Calu3 (cell line): ENCODE measurements at regions not wholly inside any gene's neighbourhood (a gene's known extent, or its start where the extent isn't known, plus 50 kb on each side); places are given as distances from the start of the nearest gene placed in this dataset.
A peak's percentile ranks its signal among the peaks of the same experiment; 100 is the strongest.

Source experiments
- BruUV-seq: library from RNA; stranded (reverse); fragments of 400-500 nt; replicated peaks from 2 replicates; lab custom pipeline; 2021; lab: Mats Ljungman, UMichigan
- CTCF ChIA-PET: fragments of 300-600 bp; sonication (Branson Sonifier 250); formaldehyde crosslinking; loops from one replicate; lab custom pipeline; 2022; ENCODE audit warnings: antibody characterized with exemption; lab: Charles Lee
- DNase-seq: peaks from one replicate; pipeline ENCODE4 v3.0.0; 2022
- H3K27ac Mint-ChIP-seq: one replicate; pipeline ENCODE4 v1.8.0; 2022; ENCODE audit warnings: mixed read lengths; ENCODE audit not compliant: unreplicated experiment
- H3K27me3 Mint-ChIP-seq: one replicate; pipeline ENCODE4 v1.8.0; 2022; ENCODE audit warnings: mixed read lengths; ENCODE audit not compliant: unreplicated experiment
- H3K36me3 Mint-ChIP-seq: one replicate; pipeline ENCODE4 v1.8.0; 2022; ENCODE audit warnings: mild to moderate bottlenecking, moderate library complexity, mixed read lengths; ENCODE audit not compliant: insufficient read depth, unreplicated experiment
- H3K4me1 Mint-ChIP-seq: one replicate; pipeline ENCODE4 v1.8.0; 2022; ENCODE audit warnings: mild to moderate bottlenecking, low read depth, mixed read lengths; ENCODE audit not compliant: unreplicated experiment
- H3K4me3 Mint-ChIP-seq: one replicate; pipeline ENCODE4 v1.8.0; 2022; ENCODE audit warnings: mild to moderate bottlenecking, low read depth, moderate library complexity, mixed read lengths; ENCODE audit not compliant: unreplicated experiment
- H3K9me3 Mint-ChIP-seq: one replicate; pipeline ENCODE4 v1.8.0; 2022; ENCODE audit warnings: low read depth, mixed read lengths; ENCODE audit not compliant: unreplicated experiment
- CTCF ChIP-seq: fragments of 200-600 bp; IDR thresholded peaks from one replicate; pipeline ENCODE4 v1.8.0; 2022; ENCODE audit warnings: antibody characterized with exemption; ENCODE audit not compliant: unreplicated experiment
- intact Hi-C: fragments of 100-400 bp; cut with micrococcal nuclease; formaldehyde crosslinking; loops from one replicate; pipeline ENCODE4 v1.10.0; 2022; ENCODE audit not compliant: unreplicated experiment

DNA sequence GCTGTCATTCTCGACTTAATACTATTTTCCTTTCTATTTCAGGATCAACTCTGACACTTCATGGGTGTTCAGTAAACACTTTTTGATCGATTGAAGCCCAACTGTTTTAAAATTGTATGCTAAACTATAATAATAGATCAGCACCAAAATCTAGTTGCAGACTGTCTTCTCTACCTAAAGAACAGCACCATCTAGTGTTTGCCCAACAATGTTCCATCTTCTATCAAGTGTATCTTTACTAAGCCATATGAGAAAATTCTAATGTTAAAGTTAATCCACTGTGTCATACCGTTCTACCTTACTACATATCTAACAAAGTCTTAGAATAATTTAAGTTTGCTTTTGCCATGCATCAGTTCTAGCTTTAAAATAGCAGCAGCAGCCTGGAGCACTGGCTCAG is 113.0 kb upstream of the PRDX4 start:
- peak; percentile 22 for TF ChIP-seq CTCF
- peak; percentile 5 for DNase-seq
- Mint-ChIP-seq H3K27ac (no peak overlapping the region), H3K9me3 (peaks cover under 1% of the 10 kb centered on the region), H3K36me3 (no peaks in the 10 kb centered on the region), H3K4me3 (no peak overlapping the region), H3K27me3 (no peaks in the 10 kb centered on the region), H3K4me1 (no peaks in the 10 kb centered on the region)
- intact Hi-C loops: loop anchor here (1.0 to 2.0 kb wide), 2 partner anchors 149 to 546 kb away; no protein-coding TSS in a partner anchor
- CTCF ChIA-PET: interaction anchor here (0.9 to 1.1 kb wide), 2 partner anchors 149 to 236 kb away, joined by 3 to 6 read pairs; no protein-coding TSS in a partner anchor
- no TSS peak for BruUV-seq

GRCh38 chrX:23557070-23557469 is 110.2 kb upstream of the PRDX4 start:
- BruUV-seq: no TSS peak
- Mint-ChIP-seq H3K27me3 (no peaks in the 10 kb centered on the region), H3K9me3 (peaks cover 4% of the 10 kb centered on the region), H3K36me3 (no peaks in the 10 kb centered on the region), H3K4me1 (no peaks in the 10 kb centered on the region), H3K4me3 (no peak overlapping the region), H3K27ac (no peak overlapping the region)
- DNase-seq: no peak
- CTCF ChIA-PET: no interaction called here
- intact Hi-C loops: no loop called here
- no peak for TF ChIP-seq CTCF

GRCh38 chrX:23559975-23560374 is 107.3 kb upstream of the PRDX4 start:
- BruUV-seq: no TSS peak
- intact Hi-C loops: no loop called here
- TF ChIP-seq CTCF: no peak
- Mint-ChIP-seq H3K9me3 (peaks cover 4% of the 10 kb centered on the region), H3K27me3 (no peaks in the 10 kb centered on the region), H3K4me3 (no peak overlapping the region), H3K4me1 (no peaks in the 10 kb centered on the region), H3K27ac (no peak overlapping the region), H3K36me3 (no peaks in the 10 kb centered on the region)
- no peak for DNase-seq
- CTCF ChIA-PET: no interaction called here

DNA sequence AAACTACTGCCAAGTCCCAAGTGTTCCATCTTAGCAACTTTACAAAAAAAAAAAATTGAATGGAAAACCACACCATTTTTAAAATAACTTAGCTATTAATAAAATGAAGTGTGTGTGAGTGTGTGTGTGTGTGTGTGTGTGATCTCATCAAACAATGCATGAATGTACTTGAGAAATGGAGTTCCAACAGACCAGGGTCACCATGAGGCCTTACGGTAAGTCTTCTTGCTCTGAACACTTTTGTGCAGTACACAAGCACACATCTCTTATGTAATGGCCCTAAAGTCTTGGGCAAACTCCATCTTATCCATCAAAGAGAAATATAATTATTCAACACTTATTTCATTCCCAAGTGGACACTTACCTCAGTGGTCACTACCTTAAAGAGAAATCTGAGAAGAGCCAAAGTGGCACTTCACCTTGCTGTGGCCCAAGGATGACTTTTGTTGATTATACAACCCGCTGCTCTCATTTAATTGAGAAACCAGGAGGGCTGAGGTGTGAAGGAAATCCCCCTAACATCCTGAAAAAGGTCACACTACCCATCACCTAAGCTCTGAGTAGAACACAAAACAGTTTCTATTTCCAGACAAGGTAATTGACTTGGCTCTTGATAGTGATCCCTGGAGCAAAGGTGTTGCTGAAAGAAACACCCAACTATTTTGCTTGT is 96.5 kb upstream of the PRDX4 start:
- Mint-ChIP-seq H3K27ac (no peak overlapping the region), H3K4me3 (no peak overlapping the region), H3K27me3 (no peaks in the 10 kb centered on the region), H3K4me1 (no peaks in the 10 kb centered on the region), H3K9me3 (no peaks in the 10 kb centered on the region), H3K36me3 (no peaks in the 10 kb centered on the region)
- CTCF ChIA-PET: no interaction called here
- no TSS peak for BruUV-seq
- TF ChIP-seq CTCF: no peak
- intact Hi-C loops: no loop called here
- no peak for DNase-seq
